Activated CD4-positive, alpha-beta T cell treated with anti-CD3 and anti-CD28 coated beads for 36 hours (primary cell): ENCODE measurements at regions not wholly inside any gene's neighbourhood (a gene's known extent, or its start where the extent isn't known, plus 50 kb on each side); places are given as distances from the start of the nearest gene placed in this dataset.
"Not testable (repeated sequence)": the region's sequence is repeated elsewhere in the genome, so short reads cannot be mapped to it uniquely, and the experiment has no call there.

Experiments
- ATAC-seq: fragments of 200-7000 bp; cut with Tn5 transposase; one replicate; pipeline ENCODE4 v1.10.0; 2021; ENCODE audit warnings: mild to moderate bottlenecking, moderate library complexity
- CTCF ChIA-PET: fragments of 350-600 bp; sonication (Branson Sonifier 250); formaldehyde crosslinking; loops from one replicate; lab custom pipeline; 2021; ENCODE audit warnings: antibody characterized with exemption; lab: Charles Lee
- POLR2A ChIA-PET: fragments of 350-600 bp; sonication (Branson Sonifier 250); formaldehyde crosslinking; loops from one replicate; lab custom pipeline; 2021; ENCODE audit warnings: antibody characterized with exemption, inconsistent platforms; lab: Charles Lee
- DNase-seq: peaks from one replicate; pipeline ENCODE4 v3.0.0-alpha.2; 2020
- H3K27ac Mint-ChIP-seq: one replicate; pipeline ENCODE4 v1.8.0; 2021; ENCODE audit warnings: mixed read lengths
- H3K27me3 Mint-ChIP-seq: one replicate; pipeline ENCODE4 v1.8.0; 2021; ENCODE audit warnings: mixed read lengths
- H3K36me3 Mint-ChIP-seq: one replicate; pipeline ENCODE4 v1.8.0; 2021; ENCODE audit warnings: low read depth, mixed read lengths
- H3K4me1 Mint-ChIP-seq: one replicate; pipeline ENCODE4 v1.8.0; 2021; ENCODE audit warnings: mixed read lengths
- H3K4me3 Mint-ChIP-seq: one replicate; pipeline ENCODE4 v1.8.0; 2021; ENCODE audit warnings: mild to moderate bottlenecking, moderate library complexity, mixed read lengths
- H3K9me3 Mint-ChIP-seq: one replicate; pipeline ENCODE4 v1.8.0; 2021; ENCODE audit warnings: low read depth, mixed read lengths
- intact Hi-C, 2 experiments: fragments of 100-400 bp; cut with DNase I in 1 of 2; cut with micrococcal nuclease in 1 of 2; formaldehyde crosslinking; loops; one replicate each; pipeline versions ENCODE4 v1.14.2 to v1.15.1; 2022 to 2024; cut with DNase I, micrococcal nuclease

GRCh38 chr10:61061923-61062504, 118.0 kb upstream of the RHOBTB1 start:
- Mint-ChIP-seq H3K9me3 (no peaks in the 10 kb centered on the region), H3K4me3 (no peak overlapping the region), H3K4me1 (no peaks in the 10 kb centered on the region), H3K36me3 (no peaks in the 10 kb centered on the region), H3K27me3 (peaks cover 3% of the 10 kb centered on the region), H3K27ac (no peak overlapping the region)
- POLR2A ChIA-PET: no interaction called here
- ATAC-seq (no peak), DNase-seq (no peak)
- CTCF ChIA-PET: no interaction called here
- intact Hi-C loops: no loop called here

GRCh38 chr10:61059636-61060035, 115.7 kb upstream of the RHOBTB1 start:
- ChIA-PET CTCF (no interaction called here), POLR2A (no interaction called here)
- H3K27me3 Mint-ChIP-seq: no peaks in the 10 kb centered on the region
- H3K4me3 Mint-ChIP-seq: no peak overlapping the region
- ATAC-seq (no peak), DNase-seq (no peak)
- H3K9me3 Mint-ChIP-seq: no peaks in the 10 kb centered on the region
- H3K36me3 Mint-ChIP-seq: no peaks in the 10 kb centered on the region
- H3K27ac Mint-ChIP-seq: no peak overlapping the region
- intact Hi-C loops: no loop called here
- no peaks in the 10 kb centered on the region for H3K4me1 Mint-ChIP-seq

GRCh38 chr10:61052469-61053205, 108.7 kb upstream of the RHOBTB1 start:
- POLR2A ChIA-PET: interaction anchor here (0.6 kb wide), 1 partner anchor 73 kb away, joined by 3 read pairs; no protein-coding TSS in a partner anchor
- H3K4me1 Mint-ChIP-seq: no peaks in the 10 kb centered on the region

GRCh38 chr10:61051344-61051743, 107.4 kb upstream of the RHOBTB1 start:
- Mint-ChIP-seq H3K27me3 (no peaks in the 10 kb centered on the region), H3K4me3 (no peak overlapping the region), H3K27ac (no peak overlapping the region), H3K36me3 (no peaks in the 10 kb centered on the region), H3K4me1 (no peaks in the 10 kb centered on the region), H3K9me3 (no peaks in the 10 kb centered on the region)
- intact Hi-C loops: no loop called here
- POLR2A ChIA-PET: no interaction called here
- CTCF ChIA-PET: no interaction called here
- DNase-seq (no peak), ATAC-seq (no peak)

More at GRCh38 chr10:61052469-61053205, 108.7 kb upstream of the RHOBTB1 start:
- no peak for ATAC-seq
- no peak for DNase-seq
- H3K36me3 Mint-ChIP-seq: no peaks in the 10 kb centered on the region
- no peaks in the 10 kb centered on the region for H3K27me3 Mint-ChIP-seq
- no peak overlapping the region for H3K4me3 Mint-ChIP-seq
- intact Hi-C loops: no loop called here
- CTCF ChIA-PET: no interaction called here
- no peaks in the 10 kb centered on the region for H3K9me3 Mint-ChIP-seq
- no peak overlapping the region for H3K27ac Mint-ChIP-seq

GRCh38 chr10:61050120-61050745, 106.2 kb upstream of the RHOBTB1 start:
- Mint-ChIP-seq H3K4me3 (no peak overlapping the region), H3K27me3 (peaks cover under 1% of the 10 kb centered on the region), H3K4me1 (no peaks in the 10 kb centered on the region), H3K36me3 (no peaks in the 10 kb centered on the region), H3K9me3 (no peaks in the 10 kb centered on the region), H3K27ac (no peak overlapping the region)
- ChIA-PET CTCF (no interaction called here), POLR2A (no interaction called here)
- intact Hi-C loops: no loop called here
- DNase-seq (no peak), ATAC-seq (no peak)

- CTCF ChIA-PET: interaction anchor here (0.7 kb wide), 1 partner anchor 451 kb away, joined by 3 read pairs; no protein-coding TSS in a partner anchor
- DNase-seq (no peak), ATAC-seq (no peak)
- Mint-ChIP-seq H3K36me3 (no peaks in the 10 kb centered on the region), H3K27me3 (peaks cover 1% of the 10 kb centered on the region), H3K4me1 (no peaks in the 10 kb centered on the region), H3K27ac (no peak overlapping the region), H3K4me3 (no peak overlapping the region), H3K9me3 (no peaks in the 10 kb centered on the region)
- intact Hi-C loops: no loop called here
- POLR2A ChIA-PET: no interaction called here
These were observed 105.4 kb upstream of the RHOBTB1 start for GRCh38 chr10:61049386-61049785.

GRCh38 chr10:61047788-61048560, 104.0 kb upstream of the RHOBTB1 start:
- intact Hi-C loops: no loop called here
- H3K27ac Mint-ChIP-seq: no peak overlapping the region
- no peak for ATAC-seq
- H3K36me3 Mint-ChIP-seq: no peaks in the 10 kb centered on the region
- H3K27me3 Mint-ChIP-seq: peaks cover 1% of the 10 kb centered on the region
- POLR2A ChIA-PET: no interaction called here
- no peak for DNase-seq
- no peak overlapping the region for H3K4me3 Mint-ChIP-seq
- CTCF ChIA-PET: no interaction called here
- no peaks in the 10 kb centered on the region for H3K4me1 Mint-ChIP-seq
- H3K9me3 Mint-ChIP-seq: no peaks in the 10 kb centered on the region

- H3K27ac Mint-ChIP-seq: no peak overlapping the region
These were observed 103.1 kb upstream of the RHOBTB1 start for GRCh38 chr10:61047081-61047480.

GRCh38 chr10:61045480-61045879, 101.5 kb upstream of the RHOBTB1 start:
- H3K9me3 Mint-ChIP-seq, DNase-seq, POLR2A ChIA-PET, H3K4me3 Mint-ChIP-seq, ATAC-seq, H3K27me3 Mint-ChIP-seq, H3K36me3 Mint-ChIP-seq, H3K27ac Mint-ChIP-seq, H3K4me1 Mint-ChIP-seq, intact Hi-C loops, CTCF ChIA-PET: not testable (repeated sequence)

More at GRCh38 chr10:61047081-61047480, 103.1 kb upstream of the RHOBTB1 start:
- Mint-ChIP-seq H3K27me3 (peaks cover 1% of the 10 kb centered on the region), H3K9me3 (no peaks in the 10 kb centered on the region), H3K4me1 (no peaks in the 10 kb centered on the region), H3K4me3 (no peak overlapping the region), H3K36me3 (no peaks in the 10 kb centered on the region)
- CTCF ChIA-PET: no interaction called here
- DNase-seq (no peak), ATAC-seq (no peak)
- intact Hi-C loops: no loop called here
- POLR2A ChIA-PET: no interaction called here

GRCh38 chr10:61042533-61042932, 98.5 kb upstream of the RHOBTB1 start:
- ChIA-PET POLR2A (no interaction called here), CTCF (no interaction called here)
- DNase-seq (no peak), ATAC-seq (no peak)
- H3K27ac Mint-ChIP-seq: no peak overlapping the region
- intact Hi-C loops: no loop called here
- H3K4me3 Mint-ChIP-seq: no peak overlapping the region
- no peaks in the 10 kb centered on the region for H3K9me3 Mint-ChIP-seq
- no peaks in the 10 kb centered on the region for H3K36me3 Mint-ChIP-seq
- no peaks in the 10 kb centered on the region for H3K4me1 Mint-ChIP-seq
- peaks cover 1% of the 10 kb centered on the region for H3K27me3 Mint-ChIP-seq

GRCh38 chr10:61040399-61041016, 96.5 kb upstream of the RHOBTB1 start:
- Mint-ChIP-seq H3K4me1 (no peaks in the 10 kb centered on the region), H3K9me3 (no peaks in the 10 kb centered on the region), H3K27me3 (peaks cover 1% of the 10 kb centered on the region), H3K4me3 (no peak overlapping the region), H3K36me3 (no peaks in the 10 kb centered on the region), H3K27ac (no peak overlapping the region)
- CTCF ChIA-PET: no interaction called here
- no peak for DNase-seq
- POLR2A ChIA-PET: no interaction called here
- intact Hi-C loops: no loop called here
- ATAC-seq: no peak
